ENCODE measurements at regions not wholly inside any gene's neighbourhood (a gene's known extent, or its start where the extent isn't known, plus 50 kb on each side); places are given as distances from the start of the nearest gene placed in this dataset.

DNA sequence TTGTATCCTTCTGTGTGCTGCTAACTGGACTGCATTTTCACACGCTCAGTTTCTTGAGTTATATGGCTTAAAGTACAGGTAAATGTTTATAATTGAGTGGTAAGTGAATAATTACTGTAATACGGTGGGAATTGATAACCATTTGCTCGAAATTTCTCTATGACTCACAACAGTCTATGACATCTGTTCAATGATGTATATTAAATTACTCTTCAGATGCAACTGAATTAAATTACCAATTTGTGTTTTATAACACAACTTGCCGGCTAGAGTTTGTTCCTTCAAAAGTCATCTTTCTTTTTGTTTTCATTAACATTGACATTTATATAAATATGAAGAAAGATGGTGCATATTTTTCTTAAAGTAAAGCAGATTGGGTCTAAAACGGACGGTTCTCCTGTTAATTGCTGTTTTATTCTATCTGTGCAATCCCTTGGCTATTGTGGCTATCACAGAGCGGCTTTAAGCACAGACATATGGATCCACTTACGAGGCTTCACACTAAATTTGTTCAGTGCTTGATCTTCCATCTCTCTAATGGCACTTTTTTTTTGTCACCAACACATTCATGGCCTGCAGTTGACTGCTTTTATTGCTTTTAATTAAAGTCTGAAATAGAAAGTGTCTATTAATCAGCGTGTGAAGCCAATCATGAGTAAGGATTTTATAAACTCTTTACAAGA lies 1291.6 kb upstream of the SLC10A2 start:
- TF ChIP-seq, protein P1, sequence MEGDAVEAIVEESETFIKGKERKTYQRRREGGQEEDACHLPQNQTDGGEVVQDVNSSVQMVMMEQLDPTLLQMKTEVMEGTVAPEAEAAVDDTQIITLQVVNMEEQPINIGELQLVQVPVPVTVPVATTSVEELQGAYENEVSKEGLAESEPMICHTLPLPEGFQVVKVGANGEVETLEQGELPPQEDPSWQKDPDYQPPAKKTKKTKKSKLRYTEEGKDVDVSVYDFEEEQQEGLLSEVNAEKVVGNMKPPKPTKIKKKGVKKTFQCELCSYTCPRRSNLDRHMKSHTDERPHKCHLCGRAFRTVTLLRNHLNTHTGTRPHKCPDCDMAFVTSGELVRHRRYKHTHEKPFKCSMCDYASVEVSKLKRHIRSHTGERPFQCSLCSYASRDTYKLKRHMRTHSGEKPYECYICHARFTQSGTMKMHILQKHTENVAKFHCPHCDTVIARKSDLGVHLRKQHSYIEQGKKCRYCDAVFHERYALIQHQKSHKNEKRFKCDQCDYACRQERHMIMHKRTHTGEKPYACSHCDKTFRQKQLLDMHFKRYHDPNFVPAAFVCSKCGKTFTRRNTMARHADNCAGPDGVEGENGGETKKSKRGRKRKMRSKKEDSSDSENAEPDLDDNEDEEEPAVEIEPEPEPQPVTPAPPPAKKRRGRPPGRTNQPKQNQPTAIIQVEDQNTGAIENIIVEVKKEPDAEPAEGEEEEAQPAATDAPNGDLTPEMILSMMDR (IDR thresholded peaks at IDR 0.05; ENCODE audit: low read length), result no peak
- no peak for TF ChIP-seq EZH2 (IDR thresholded peaks at IDR 0.05; ENCODE audit: borderline replicate concordance, low read length)
